ENCODE measurements at regions not wholly inside any gene's neighbourhood (a gene's known extent, or its start where the extent isn't known, plus 50 kb on each side); places are given as distances from the start of the nearest gene placed in this dataset.

DNA sequence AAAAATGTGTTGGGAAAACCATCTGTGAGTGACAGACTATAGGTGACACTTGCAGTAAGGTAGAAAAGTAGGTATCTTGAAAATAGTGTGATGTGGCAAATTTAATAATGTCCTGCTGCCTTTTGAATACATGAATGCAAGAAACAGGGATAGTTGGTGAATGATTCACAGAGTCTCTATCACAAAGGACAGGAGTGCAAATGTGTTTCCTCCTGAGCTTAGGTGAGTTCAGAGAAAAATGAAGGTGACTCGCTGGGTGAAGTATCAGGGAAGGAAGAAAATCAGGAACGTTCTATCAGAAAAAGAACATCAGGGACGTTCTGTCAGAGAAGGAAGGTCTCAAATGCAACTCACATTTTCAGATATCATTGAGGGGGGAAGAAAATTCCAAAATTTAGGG lies 557.8 kb upstream of the SLC35B3 start:
- no peak overlapping the region for H3K4me3 ChIP-seq (ENCODE audit: low read depth, low read length)
- no peak for TF ChIP-seq CTCF (IDR thresholded peaks at IDR 0.05; ENCODE audit: low read depth, low read length, missing control alignments)
- in situ Hi-C loops (cut with HindIII; ENCODE audit: low sequenced_read_pairs) = no loop called here
- DNase-seq (ENCODE audit: low read depth) = no peak

GRCh38 chr6:8991844-8992243 lies 556.5 kb upstream of the SLC35B3 start:
- no peak for DNase-seq (ENCODE audit: low read depth)
- H3K4me3 ChIP-seq (ENCODE audit: low read depth, low read length) = no peak overlapping the region
- in situ Hi-C loops (cut with HindIII; ENCODE audit: low sequenced_read_pairs) = no loop called here
- TF ChIP-seq CTCF (IDR thresholded peaks at IDR 0.05; ENCODE audit: low read depth, low read length, missing control alignments) = no peak

DNA sequence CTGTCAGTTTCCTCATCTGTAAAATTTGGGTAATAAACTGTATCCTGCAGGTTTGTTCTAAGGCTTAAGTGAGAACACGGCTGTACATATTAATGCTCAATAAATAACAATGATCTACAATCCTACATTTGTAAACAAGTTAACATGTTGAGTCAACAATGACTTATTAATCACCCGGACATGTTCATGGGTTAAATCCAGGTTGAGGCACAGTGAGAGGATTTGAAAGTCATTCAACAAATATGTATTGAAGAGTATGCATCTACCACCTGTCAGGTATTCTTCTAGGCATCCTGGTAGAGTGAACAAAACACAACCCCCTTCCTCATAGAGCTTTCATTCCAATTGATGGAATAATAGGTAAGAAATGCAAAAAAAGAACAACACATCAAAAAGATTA lies 554.7 kb upstream of the SLC35B3 start:
- TF ChIP-seq CTCF (IDR thresholded peaks at IDR 0.05; ENCODE audit: low read depth, low read length, missing control alignments) = no peak
- no peak for DNase-seq (ENCODE audit: low read depth)
- H3K4me3 ChIP-seq (ENCODE audit: low read depth, low read length) = no peak overlapping the region
- in situ Hi-C loops (cut with HindIII; ENCODE audit: low sequenced_read_pairs) = no loop called here

- TF ChIP-seq CTCF (IDR thresholded peaks at IDR 0.05; ENCODE audit: low read depth, low read length, missing control alignments) = peak; percentile 99
- H3K4me3 ChIP-seq (ENCODE audit: low read depth, low read length) = no peak overlapping the region
- peak; percentile 37 for DNase-seq (ENCODE audit: low read depth)
- in situ Hi-C loops (cut with HindIII; ENCODE audit: low sequenced_read_pairs) = no loop called here
Observed at GRCh38 chr6:8983202-8983688, 547.9 kb upstream of the SLC35B3 start.

- H3K4me3 ChIP-seq (ENCODE audit: low read depth, low read length) = no peak overlapping the region
- in situ Hi-C loops (cut with HindIII; ENCODE audit: low sequenced_read_pairs) = no loop called here
- no peak for DNase-seq (ENCODE audit: low read depth)
- TF ChIP-seq CTCF (IDR thresholded peaks at IDR 0.05; ENCODE audit: low read depth, low read length, missing control alignments) = no peak
Observed at GRCh38 chr6:8982668-8983067, 547.3 kb upstream of the SLC35B3 start.

- no peak for DNase-seq (ENCODE audit: low read depth)
- in situ Hi-C loops (cut with HindIII; ENCODE audit: low sequenced_read_pairs) = no loop called here
- H3K4me3 ChIP-seq (ENCODE audit: low read depth, low read length) = no peak overlapping the region
- TF ChIP-seq CTCF (IDR thresholded peaks at IDR 0.05; ENCODE audit: low read depth, low read length, missing control alignments) = no peak
Observed at GRCh38 chr6:8973395-8973794, 538.0 kb upstream of the SLC35B3 start.

DNA sequence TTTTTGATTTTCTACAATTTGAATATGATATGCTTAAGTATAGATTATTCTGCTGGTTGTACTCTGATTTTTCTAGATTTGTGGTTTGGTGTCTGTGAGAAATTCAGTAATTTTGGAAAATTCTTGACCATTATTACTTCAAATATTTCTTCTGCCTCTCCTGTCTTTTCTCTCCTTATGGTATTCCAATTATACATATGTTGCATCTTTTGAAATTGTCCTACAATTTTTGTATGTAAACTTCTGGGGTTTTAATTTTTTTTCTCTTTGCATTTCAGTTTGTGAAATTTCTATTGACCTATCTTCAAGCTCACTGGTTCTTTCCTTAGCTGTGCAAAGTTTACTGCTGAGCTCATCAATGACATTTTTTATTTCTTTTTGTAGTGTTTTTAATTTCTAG lies 534.4 kb upstream of the SLC35B3 start:
- DNase-seq (ENCODE audit: low read depth) = no peak
- in situ Hi-C loops (cut with HindIII; ENCODE audit: low sequenced_read_pairs) = no loop called here
- no peak for TF ChIP-seq CTCF (IDR thresholded peaks at IDR 0.05; ENCODE audit: low read depth, low read length, missing control alignments)
- no peak overlapping the region for H3K4me3 ChIP-seq (ENCODE audit: low read depth, low read length)
